NCI-H2081 (cell line): ENCODE measurements at regions not wholly inside any gene's neighbourhood (a gene's known extent, or its start where the extent isn't known, plus 50 kb on each side); places are given as distances from the start of the nearest gene placed in this dataset.
A peak's percentile ranks its signal among the peaks of the same experiment; 100 is the strongest.

ENCODE experiments used
- DNase-seq, 2 experiments: peaks; one replicate each; lab custom pipeline; 2025; lab: John Stamatoyannopoulos, UW

- no peak for DNase-seq
Observed at GRCh38 chr5:133829786-133830185, 138.6 kb downstream of the C5orf15 start.

DNA sequence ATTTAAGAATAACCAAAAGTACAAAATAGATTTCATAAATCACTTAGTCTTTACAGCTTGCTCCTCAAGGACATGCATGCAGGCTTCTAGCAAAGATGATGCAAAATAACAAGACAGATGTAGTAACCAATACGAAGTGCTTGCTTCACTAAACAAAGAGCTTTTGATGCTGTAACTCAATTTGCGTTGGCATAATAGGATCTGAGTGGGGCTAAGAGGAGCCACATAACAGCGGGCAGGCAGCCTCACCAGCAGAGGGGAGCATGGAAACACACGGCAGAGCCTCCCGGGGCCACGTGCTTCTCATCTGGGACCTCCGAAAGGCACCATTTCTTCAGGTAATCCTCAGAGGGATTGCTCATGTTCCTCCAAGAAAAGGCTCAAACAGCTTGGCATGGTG, 139.7 kb downstream of the C5orf15 start:
- no peak for DNase-seq

DNA sequence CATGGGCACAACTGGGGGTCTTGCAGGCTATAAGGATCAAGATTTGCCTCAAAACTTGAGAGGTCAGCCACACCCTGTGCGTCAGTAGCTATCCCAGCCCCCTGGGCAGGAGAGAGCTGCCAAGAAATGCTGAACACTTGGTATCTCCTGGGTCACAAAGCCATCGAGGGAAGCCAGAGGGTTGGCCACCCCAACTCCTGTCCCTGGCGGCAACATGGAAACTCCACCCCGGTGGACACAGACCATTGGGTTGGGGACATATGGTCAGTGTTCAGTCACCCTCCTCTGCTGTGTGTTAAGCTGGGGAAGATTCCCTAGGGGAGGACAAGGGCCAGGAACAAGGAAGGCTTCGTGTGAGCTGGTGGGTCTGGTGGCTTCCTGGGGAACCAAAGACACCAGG, 140.6 kb downstream of the C5orf15 start:
- no peak for DNase-seq

DNA sequence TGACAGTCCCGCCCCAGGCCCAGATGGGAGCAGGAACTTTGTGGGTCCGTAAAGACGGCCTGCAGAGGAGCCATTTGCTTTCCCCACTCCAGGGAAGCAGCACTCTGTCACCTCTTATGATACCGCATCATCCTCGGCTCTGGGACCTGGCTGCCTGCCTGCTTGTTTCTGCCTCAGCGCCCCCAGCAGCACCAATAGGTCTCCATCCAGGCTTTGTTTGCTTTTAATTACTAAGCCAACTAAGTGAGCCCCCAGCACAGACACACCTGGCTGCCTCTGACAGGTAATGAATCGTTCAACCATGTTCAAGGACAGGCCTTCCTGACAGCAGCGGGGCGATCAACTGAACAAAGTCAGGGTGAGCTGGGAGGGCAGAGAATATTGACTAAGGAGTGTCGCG, 141.4 kb downstream of the C5orf15 start:
- peak; percentile 51 to 88 for DNase-seq

DNA sequence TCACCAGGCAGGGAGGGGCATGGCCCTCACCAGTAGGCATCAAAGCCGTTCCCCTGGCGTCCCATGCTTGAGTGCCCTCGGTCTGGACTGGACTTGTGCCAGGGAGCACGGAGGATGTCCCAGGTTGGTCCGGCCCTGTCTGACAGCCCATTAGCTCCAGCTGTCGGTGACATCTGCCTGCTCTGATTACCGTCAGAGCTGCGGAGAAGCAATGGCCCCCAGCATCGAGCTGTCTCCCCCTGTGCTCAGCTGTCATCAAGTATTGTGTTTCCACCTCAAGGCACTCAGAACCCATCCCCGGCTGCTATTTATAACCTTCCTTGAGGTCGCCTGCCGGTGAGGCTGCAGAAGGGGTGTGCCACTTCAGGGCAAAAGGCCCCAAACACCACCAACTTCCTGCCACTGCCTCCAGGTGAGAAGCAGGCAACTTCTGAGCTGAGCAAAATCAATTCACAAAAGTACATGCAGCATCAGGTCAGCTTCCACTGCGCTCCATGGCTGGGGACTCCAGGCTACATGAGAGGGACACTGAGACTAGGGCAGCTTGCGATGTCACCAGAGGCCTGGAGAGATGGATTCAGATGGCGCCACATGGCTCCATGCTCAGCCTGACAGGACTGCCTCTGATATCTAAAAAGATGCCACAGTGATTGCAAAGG, 142.7 kb downstream of the C5orf15 start:
- peak in 1 of 2 experiments; percentile 4 for DNase-seq

DNA sequence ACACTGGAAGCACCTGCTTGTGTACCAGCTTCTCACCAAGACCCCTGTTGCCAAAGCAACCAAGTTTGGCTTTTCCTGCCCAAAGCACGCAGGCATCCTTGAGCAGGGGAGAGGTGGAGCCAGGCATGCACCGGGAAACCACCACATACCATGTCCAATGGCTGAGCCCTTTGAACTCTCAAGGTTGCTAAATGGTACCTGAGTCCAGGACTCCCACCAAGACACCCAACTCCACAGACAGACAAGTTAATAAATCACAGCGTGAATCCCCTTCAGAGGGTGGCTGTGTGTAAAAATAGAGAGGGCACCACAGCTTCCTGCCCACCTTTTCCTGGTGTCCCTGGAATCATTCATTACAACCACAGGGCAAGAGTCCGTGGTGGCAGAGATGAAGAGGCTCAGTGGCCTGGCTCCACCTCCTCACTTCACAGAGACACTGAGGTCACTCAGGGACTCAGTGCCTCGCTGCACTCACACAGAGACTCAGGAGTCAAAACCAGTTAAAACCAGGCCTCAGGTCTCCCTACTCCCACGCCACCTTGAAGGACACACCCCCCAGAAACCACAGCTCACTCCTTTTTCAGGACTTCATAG, 143.7 kb downstream of the C5orf15 start:
- DNase-seq: no peak

GRCh38 chr5:133821889-133822288, 146.5 kb downstream of the C5orf15 start:
- no peak for DNase-seq

DNA sequence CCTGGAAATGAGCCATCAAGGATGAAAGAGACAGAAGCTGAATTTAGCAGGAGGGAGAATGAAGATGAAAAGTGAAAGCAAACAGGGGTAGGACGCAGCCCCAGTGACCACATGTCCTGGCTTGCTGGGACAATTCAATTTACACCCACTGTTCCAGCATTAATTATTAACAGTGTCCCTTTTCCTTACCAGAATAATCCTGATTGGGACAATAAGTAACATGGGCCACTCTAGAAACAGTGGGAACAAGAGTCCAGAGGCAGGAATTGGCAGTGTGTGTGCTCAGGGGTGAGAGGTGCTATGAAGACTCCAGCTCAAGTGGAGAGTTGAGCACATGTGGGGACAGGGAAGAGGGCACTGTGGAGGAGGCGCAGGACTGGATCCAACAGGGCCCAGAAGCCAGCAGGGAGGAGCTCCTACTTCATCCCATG, 147.1 kb downstream of the C5orf15 start:
- no peak for DNase-seq

DNA sequence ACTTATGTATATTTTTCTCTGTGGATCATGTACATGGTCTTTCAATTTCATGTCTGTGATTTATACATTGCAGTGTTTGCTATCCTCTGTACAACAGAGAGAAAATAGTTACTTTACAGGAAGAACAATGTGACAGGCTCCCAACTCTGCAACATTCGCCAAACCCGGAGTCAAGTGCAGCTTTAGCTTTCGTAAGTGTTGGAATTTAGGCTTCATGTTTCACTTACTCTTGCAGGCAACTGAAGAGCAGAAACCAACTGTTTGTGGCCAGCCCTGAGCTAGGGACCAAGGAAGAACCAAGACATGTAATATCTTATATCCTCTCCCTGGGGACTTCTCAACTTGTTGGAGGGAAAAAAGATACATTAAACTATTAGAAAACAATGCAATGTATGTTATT, 147.9 kb downstream of the C5orf15 start:
- no peak for DNase-seq

DNA sequence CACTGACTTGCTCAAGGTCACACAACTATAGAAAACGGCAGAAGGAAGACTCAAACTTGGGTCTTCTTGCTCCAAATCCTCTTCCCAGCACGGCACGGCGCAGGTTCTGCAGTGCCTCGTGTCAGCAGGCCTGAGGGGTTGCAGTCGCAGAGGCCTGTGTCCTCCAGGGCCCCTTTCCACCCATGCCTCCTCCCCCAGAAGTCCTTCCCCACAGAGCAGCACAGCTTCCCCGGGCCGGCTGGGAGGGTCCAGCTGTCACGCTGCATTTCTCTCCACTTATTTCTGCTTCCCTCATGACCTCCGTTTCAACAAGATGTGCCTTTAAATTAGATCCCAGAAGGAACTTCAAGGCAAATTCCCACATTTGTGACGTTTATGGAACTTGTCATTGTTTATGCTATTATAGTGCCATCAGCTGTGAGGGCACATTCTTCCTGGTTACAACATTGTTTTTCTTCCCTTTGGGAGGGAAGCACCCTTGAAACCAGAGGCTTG, 148.4 kb downstream of the C5orf15 start:
- no peak for DNase-seq

DNA sequence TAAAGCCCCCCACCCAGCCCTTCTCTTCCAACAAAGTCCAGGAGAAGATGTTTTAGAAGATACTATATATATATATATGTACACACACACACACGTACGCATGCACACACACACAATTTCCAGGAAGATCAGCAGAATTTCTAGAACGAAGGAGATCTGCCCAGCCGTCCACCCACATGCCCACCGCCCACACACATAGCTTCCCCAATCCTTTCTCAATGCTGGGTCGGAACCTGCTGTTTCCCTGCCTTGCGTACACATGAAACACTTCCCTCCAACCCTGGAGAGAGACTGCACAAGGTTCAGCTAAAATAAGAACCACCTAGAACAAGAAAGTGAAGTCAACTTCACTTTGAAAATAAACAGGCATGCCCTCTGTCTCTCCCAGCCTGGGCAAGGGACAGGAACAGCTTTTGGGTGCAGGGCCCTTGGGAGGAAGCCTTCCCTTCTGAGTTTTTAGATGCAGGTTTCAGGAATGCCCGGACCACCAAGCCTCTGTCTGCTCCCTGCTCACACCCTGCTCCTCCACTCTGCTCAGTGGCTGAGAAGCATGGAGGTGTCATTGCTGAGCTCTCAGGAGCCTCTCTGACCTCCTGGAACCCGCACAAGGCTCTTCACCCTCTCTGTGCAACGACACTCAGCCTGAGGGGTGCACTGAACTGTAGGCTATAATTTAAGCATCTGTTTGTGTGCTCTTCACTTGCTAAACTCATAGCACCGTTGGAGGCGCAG, 149.4 kb downstream of the C5orf15 start:
- no peak for DNase-seq

GRCh38 chr5:133818031-133818431, 150.4 kb downstream of the C5orf15 start:
- DNase-seq: no peak

GRCh38 chr5:133817456-133817855, 151.0 kb downstream of the C5orf15 start:
- DNase-seq: no peak

DNA sequence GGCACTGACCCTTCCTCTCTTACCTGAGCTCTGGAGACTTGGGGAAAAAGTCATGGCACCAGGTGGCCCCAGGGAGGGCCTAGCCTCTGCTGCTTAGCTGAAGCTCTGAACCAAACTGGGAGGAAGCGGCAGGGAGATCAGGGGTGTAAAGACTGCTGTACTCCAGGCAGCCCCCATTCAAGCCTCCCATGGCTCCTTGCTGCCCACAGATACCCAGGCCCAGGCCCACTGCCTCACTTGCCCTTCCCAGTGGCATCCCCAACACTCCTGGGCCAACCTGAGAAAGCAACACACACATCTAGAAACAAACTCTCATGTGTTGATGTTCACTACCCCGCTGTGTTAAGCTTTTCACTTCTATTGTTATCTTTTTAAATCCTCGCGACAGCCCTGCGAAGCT, 151.6 kb downstream of the C5orf15 start:
- DNase-seq: no peak

- DNase-seq: no peak
Observed at GRCh38 chr5:133814152-133814551, 154.3 kb downstream of the C5orf15 start.

DNA sequence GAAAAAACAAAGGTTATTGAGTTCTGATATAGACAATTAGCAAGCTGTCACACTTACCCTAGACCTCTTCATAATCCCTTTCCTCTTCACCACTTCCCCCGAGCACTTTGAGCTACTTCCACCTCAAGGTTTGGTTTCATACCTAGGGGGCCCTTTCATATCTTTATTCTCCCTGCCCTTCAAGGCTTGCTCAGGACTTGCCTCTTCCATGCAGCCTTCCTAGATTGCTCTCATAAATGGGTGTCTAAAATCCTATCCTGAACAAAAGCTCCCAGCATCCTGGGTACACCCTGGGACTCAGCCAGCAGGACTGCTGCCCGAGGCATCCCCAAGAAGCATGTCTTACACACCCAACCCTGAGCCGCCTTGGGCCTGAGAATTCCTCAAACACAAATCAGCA, 157.3 kb downstream of the C5orf15 start:
- no peak for DNase-seq

GRCh38 chr5:133809801-133810200, 158.6 kb downstream of the C5orf15 start:
- DNase-seq: no peak

- DNase-seq: no peak
Observed at GRCh38 chr5:133807348-133807747, 161.1 kb downstream of the C5orf15 start.

DNA sequence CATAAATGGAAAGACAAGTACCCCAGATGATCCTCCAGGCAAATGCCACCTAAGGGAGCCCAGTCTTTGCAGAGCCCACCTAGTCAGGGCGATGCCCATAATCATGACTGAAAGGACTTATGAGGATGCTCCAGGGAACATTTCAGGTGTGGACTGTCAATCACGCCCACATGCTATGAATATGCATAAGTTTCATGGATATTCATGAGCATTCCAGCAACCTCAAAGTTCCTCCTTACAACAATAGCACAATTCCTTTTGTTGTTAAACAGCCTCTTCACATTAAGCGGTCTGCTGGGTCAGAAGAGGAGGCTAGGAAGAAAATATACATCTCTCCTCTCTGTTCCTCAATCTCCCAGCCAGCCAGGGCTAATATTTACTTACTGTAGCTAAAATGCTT, 161.6 kb downstream of the C5orf15 start:
- no peak for DNase-seq

GRCh38 chr5:133801955-133802751, 166.3 kb downstream of the C5orf15 start:
- DNase-seq: peak in 1 of 2 experiments; percentile 14

DNA sequence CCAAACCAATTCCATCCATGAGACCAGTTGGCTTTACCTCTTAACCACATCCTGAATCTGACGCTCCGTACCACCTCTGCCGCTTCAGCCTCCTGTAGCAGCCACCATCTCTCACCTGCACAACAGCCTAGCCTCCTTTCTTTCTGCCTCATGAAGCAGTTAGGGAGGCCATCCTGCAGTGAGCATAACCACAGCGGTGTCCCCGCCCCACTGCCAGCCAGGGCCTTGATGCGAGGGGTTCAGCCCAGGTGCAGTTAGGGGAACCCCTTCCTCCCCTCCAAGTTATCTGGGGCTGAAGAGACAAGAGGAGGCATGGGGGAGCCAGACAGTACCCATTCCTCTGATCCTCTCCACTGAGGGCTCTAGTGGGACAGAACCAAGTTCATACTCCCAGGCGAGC, 167.0 kb downstream of the C5orf15 start:
- no peak for DNase-seq

DNA sequence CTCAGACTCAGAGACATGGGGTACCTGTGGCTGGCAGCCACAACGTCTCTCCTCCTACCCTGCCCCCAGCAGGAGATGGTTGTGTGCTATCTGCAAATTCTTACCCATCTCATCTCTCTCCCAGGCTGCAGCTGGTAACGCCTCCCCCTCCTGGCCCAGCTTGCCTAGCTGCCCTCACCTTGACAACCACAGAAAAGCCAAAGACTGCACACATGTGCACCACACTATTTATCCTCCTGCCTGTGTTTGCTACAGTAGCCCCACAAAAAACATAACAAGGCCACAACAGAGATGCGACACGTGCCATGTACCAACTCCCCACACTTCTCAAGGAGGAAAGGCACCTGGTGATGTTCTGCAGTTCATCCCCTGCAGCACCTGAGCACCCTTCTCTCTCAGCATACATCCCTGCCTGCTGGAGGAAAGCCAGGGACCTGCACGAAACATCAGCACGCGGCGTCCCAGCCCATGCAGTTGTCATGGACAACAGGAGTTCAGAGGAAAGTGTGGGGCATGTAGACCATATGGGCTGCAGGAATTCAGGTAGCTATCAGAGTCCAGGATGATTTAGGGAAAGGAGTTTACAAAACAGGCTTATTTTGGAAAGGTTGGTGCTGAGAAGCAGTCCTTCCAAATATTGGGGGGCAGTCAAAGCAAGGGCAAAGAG, 168.7 kb downstream of the C5orf15 start:
- DNase-seq: no peak
